ENCODE measurements at regions not wholly inside any gene's neighbourhood (a gene's known extent, or its start where the extent isn't known, plus 50 kb on each side); places are given as distances from the start of the nearest gene placed in this dataset.

GRCh38 chr4:123874063-123874462 is 477.5 kb downstream of the SPRY1 start:
- TF ChIP-seq EZH2phosphoT487 (IDR thresholded peaks at IDR 0.05; ENCODE audit: insufficient read depth, low read depth) = no peak
- no peak for TF ChIP-seq EZH2 (IDR thresholded peaks at IDR 0.05; ENCODE audit: insufficient read depth, poor library complexity, severe bottlenecking)
